ENCODE measurements at regions not wholly inside any gene's neighbourhood (a gene's known extent, or its start where the extent isn't known, plus 50 kb on each side); places are given as distances from the start of the nearest gene placed in this dataset.

- TF ChIP-seq GABPA (IDR thresholded peaks at IDR 0.05; ENCODE audit: borderline replicate concordance, insufficient read depth, low read length) (no peak), CTCF (IDR thresholded peaks at IDR 0.05; ENCODE audit: control extremely low read depth in 1 of 3, insufficient read depth in 1 of 3, low read depth in 1 of 3, low read length in 3 of 3) (no peak), SIX5 (IDR thresholded peaks at IDR 0.05; ENCODE audit: low read depth, low read length) (no peak), GTF2F1 (IDR thresholded peaks at IDR 0.05; ENCODE audit: borderline replicate concordance, low read depth, low read length) (no peak), SUZ12 (IDR thresholded peaks at IDR 0.05; ENCODE audit: low read length) (no peak), POLR2A (IDR thresholded peaks at IDR 0.05; ENCODE audit: control extremely low read depth in 1 of 2, low read depth in 2 of 2, low read length in 2 of 2) (no peak), CHD2 (IDR thresholded peaks at IDR 0.05; ENCODE audit: low read length) (no peak), POLR2AphosphoS5 (IDR thresholded peaks at IDR 0.05; ENCODE audit: low read depth, low read length) (no peak), SP1 (IDR thresholded peaks at IDR 0.05; ENCODE audit: low read depth, low read length) (no peak), JUN (IDR thresholded peaks at IDR 0.05; ENCODE audit: low read depth, low read length) (no peak), MAX (IDR thresholded peaks at IDR 0.05) (no peak)
Observed at GRCh38 chr7:46756996-46757395, 824.9 kb downstream of the TNS3 start.

Measured in H1 (cell line).